ENCODE measurements at regions not wholly inside any gene's neighbourhood (a gene's known extent, or its start where the extent isn't known, plus 50 kb on each side); places are given as distances from the start of the nearest gene placed in this dataset.

GRCh38 chrX:95893636-95894035 is 791.0 kb upstream of the DIAPH2 start:
- TF ChIP-seq POLR2A (IDR thresholded peaks at IDR 0.05): no peak
- no peak for TF ChIP-seq CTCF (IDR thresholded peaks at IDR 0.05)
- no peak for TF ChIP-seq POLR2AphosphoS5 (IDR thresholded peaks at IDR 0.05)

All from breast epithelium (tissue), 3 donors.